OCI-LY3 (cell line): ENCODE measurements at regions not wholly inside any gene's neighbourhood (a gene's known extent, or its start where the extent isn't known, plus 50 kb on each side); places are given as distances from the start of the nearest gene placed in this dataset.

ENCODE experiments used
- H2AFZ ChIP-seq: fragments of 200-600, 300-600 bp; shearing (Covaris generic); 2 replicates; pipeline ENCODE4 v1.6.0; 2014; ENCODE audit warnings: antibody characterized with exemption, low read depth, low read length
- H3K27ac ChIP-seq: fragments of 200-600, 300-600 bp; sonication (generic); 2 replicates; pipeline ENCODE4 v1.5.1; 2014; ENCODE audit warnings: mild to moderate bottlenecking, low read length, moderate library complexity, mixed read lengths
- H3K27me3 ChIP-seq: fragments of 200-600, 300-600 bp; sonication (generic); 2 replicates; pipeline ENCODE4 v1.6.1; 2014; ENCODE audit warnings: low read depth, low read length, mixed read lengths
- H3K36me3 ChIP-seq: fragments of 200-600, 300-600 bp; sonication (generic); replicated peaks from 2 replicates; pipeline ENCODE3; 2014; ENCODE audit warnings: low read depth, low read length, mixed read lengths
- H3K4me1 ChIP-seq: fragments of 300-600, 200-600 bp; sonication (generic); 2 replicates; pipeline ENCODE4 v1.6.1; 2014; ENCODE audit warnings: low read length, mixed read lengths
- H3K4me2 ChIP-seq: fragments of 200-600, 300-600 bp; sonication (generic); 2 replicates; pipeline ENCODE4 v1.6.1; 2014; ENCODE audit warnings: low read length, mixed read lengths
- H3K4me3 ChIP-seq: fragments of 300-600, 200-600 bp; sonication (generic); 2 replicates; pipeline ENCODE4 v1.5.1; 2014; ENCODE audit warnings: antibody characterized with exemption, mild to moderate bottlenecking, low read length, moderate library complexity
- H3K79me2 ChIP-seq: fragments of 300-600, 200-600 bp; shearing (Covaris generic); 2 replicates; pipeline ENCODE4 v1.6.1; 2014; ENCODE audit warnings: mild to moderate bottlenecking, low read length, mixed read lengths
- H3K9ac ChIP-seq: fragments of 300-600, 200-600 bp; shearing (Covaris generic); 2 replicates; pipeline ENCODE4 v1.6.0; 2014; ENCODE audit warnings: mild to moderate bottlenecking, low read length, moderate library complexity
- H3K9me3 ChIP-seq: fragments of 200-600, 300-600 bp; shearing (Covaris generic); 2 replicates; pipeline ENCODE4 v1.6.1; 2014; ENCODE audit warnings: low read length, mixed read lengths; ENCODE audit not compliant: insufficient read depth
- H4K20me1 ChIP-seq: fragments of 200-600, 300-600 bp; sonication (generic); 2 replicates; pipeline ENCODE4 v1.6.1; 2016; ENCODE audit warnings: low read length, mixed read lengths; ENCODE audit not compliant: insufficient read depth
- EZH2phosphoT487 ChIP-seq: fragments of 200-600 bp; shearing (Covaris generic); IDR thresholded peaks from 2 replicates; pipeline ENCODE4 v1.6.1; 2018; ENCODE audit warnings: antibody characterized with exemption, mixed run types, low read depth
- TF ChIP-seq, protein P1 (sequence below): fragments of 200-600, 300-600 bp; sonication (generic); IDR thresholded peaks from 2 replicates; pipeline ENCODE4 v1.5.1; 2014; ENCODE audit warnings: antibody characterized with exemption, low read length, low read depth

DNA sequence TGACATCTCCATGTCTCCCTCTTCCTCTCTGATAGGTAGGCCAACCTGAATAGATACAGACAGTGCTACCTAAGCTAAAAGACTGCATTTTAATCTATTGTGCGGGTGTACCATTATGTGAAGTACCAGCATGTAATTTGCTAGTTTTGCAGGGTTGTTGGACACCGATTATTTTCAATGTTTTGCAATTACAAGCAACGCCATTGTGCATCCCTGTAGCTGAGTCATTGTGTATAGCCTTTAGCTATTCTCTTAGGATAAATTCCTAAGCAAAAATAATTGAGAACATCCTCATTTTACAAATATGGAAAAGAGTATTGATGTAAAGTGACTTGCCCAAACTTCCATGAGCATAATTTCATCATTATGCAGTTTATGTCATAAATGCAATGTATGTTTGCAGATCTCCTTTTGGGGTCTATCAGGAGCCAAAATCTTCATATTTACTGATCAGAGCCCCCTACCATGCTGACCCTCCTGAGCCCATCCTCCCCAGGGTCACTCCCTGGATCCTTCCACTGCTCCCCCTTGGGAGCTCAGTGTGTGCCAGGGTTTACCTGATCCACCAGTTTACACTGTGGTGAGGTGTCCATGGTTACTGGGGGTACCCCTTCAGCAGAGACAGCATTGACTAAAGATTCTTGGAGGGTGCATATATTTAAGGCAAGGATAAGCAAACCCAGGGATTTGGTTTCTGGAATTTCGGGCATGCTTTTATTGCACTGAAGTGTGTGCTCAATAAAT is 80.6 kb downstream of the CCDC185 start:
- H3K27me3 ChIP-seq: peaks cover 46% of the 10 kb centered on the region
- no peaks in the 10 kb centered on the region for H3K79me2 ChIP-seq
- no peak overlapping the region for H3K27ac ChIP-seq
- H3K9ac ChIP-seq: no peak overlapping the region
- H3K4me2 ChIP-seq: no peak overlapping the region
- no peaks in the 10 kb centered on the region for H3K36me3 ChIP-seq
- H3K4me3 ChIP-seq: no peak overlapping the region
- H3K9me3 ChIP-seq: no peaks in the 10 kb centered on the region
- TF ChIP-seq EZH2phosphoT487: no peak
- TF ChIP-seq, protein P1, sequence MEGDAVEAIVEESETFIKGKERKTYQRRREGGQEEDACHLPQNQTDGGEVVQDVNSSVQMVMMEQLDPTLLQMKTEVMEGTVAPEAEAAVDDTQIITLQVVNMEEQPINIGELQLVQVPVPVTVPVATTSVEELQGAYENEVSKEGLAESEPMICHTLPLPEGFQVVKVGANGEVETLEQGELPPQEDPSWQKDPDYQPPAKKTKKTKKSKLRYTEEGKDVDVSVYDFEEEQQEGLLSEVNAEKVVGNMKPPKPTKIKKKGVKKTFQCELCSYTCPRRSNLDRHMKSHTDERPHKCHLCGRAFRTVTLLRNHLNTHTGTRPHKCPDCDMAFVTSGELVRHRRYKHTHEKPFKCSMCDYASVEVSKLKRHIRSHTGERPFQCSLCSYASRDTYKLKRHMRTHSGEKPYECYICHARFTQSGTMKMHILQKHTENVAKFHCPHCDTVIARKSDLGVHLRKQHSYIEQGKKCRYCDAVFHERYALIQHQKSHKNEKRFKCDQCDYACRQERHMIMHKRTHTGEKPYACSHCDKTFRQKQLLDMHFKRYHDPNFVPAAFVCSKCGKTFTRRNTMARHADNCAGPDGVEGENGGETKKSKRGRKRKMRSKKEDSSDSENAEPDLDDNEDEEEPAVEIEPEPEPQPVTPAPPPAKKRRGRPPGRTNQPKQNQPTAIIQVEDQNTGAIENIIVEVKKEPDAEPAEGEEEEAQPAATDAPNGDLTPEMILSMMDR: no peak
- no peaks in the 10 kb centered on the region for H3K4me1 ChIP-seq
- H4K20me1 ChIP-seq: no peaks in the 10 kb centered on the region
- no peak overlapping the region for H2AFZ ChIP-seq

DNA sequence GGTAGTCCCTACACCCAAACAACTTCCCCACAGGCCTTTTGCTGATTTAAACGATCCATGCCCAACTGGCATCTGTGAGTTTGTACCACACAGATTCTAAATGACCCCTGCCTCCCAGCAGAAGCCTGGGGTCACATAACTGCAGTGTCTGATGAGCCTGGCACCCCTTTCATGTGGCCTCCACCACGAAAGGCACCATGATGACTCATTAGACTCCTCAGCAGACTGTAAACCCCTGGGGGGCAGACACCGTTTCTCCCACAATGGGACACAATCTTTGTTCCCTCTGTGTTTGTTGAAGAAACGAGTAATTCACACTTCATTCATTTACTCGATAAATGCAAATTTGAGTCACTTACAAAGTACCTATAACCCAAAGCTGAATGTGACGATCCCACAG is 81.6 kb downstream of the CCDC185 start:
- Histone ChIP-seq H3K79me2 (no peaks in the 10 kb centered on the region), H3K27me3 (peaks cover 49% of the 10 kb centered on the region), H3K36me3 (no peaks in the 10 kb centered on the region), H3K27ac (no peak overlapping the region), H3K9me3 (no peaks in the 10 kb centered on the region), H3K9ac (no peak overlapping the region), H2AFZ (no peak overlapping the region), H3K4me1 (no peaks in the 10 kb centered on the region), H3K4me3 (no peak overlapping the region), H3K4me2 (no peak overlapping the region), H4K20me1 (no peaks in the 10 kb centered on the region)
- no peak for TF ChIP-seq EZH2phosphoT487
- TF ChIP-seq, protein P1: no peak

DNA sequence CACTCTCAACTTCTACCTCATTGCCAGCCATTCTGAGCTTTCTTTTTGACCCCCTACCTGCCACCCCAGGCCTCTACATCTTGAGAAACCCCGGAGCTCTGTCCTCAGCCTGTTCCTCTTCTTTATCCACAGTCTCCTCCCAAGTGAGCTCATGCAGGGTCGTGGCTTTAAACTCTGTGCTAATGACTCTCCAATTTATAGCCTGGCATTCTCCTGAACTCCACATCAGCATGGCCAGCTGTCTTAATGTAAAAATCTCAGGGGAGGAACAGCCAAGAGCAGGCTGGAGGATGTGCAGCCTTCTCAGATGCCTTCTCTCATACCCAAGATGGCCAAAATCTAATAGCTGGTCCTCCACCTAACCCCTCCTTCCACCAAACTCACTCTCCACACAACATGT is 84.2 kb downstream of the CCDC185 start:
- Histone ChIP-seq H3K79me2 (no peaks in the 10 kb centered on the region), H3K36me3 (no peaks in the 10 kb centered on the region), H3K9ac (no peak overlapping the region), H3K27ac (no peak overlapping the region), H2AFZ (no peak overlapping the region), H3K9me3 (no peaks in the 10 kb centered on the region), H4K20me1 (no peaks in the 10 kb centered on the region), H3K4me2 (no peak overlapping the region), H3K4me1 (no peaks in the 10 kb centered on the region), H3K4me3 (no peak overlapping the region), H3K27me3 (peaks cover 50% of the 10 kb centered on the region)
- TF ChIP-seq, protein P1: no peak
- TF ChIP-seq EZH2phosphoT487: no peak

DNA sequence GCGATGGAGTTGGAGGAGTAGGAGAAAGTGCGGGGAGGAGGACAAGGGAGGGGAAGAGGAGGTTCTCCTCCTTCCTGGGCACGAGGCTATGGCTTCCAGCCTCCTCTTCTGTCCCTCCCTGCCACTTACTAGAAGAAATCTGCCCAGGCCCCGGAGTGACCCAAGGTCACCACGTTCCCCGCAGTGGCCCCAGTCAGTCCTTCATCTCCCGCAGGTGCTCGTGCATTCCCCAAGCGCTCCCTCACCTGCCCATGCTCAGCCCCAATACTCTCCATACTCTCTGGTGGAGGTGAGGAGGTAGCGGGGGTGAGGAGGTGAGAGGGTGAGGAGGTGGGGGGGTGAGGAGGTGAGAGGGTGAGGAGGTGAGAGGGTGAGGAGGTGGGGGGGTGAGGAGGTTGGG is 85.4 kb downstream of the CCDC185 start:
- Histone ChIP-seq H3K79me2 (no peaks in the 10 kb centered on the region), H3K27me3 (peaks cover 45% of the 10 kb centered on the region), H3K27ac (no peak overlapping the region), H3K4me2 (no peak overlapping the region), H3K4me1 (no peaks in the 10 kb centered on the region), H3K9me3 (no peaks in the 10 kb centered on the region), H3K36me3 (no peaks in the 10 kb centered on the region), H3K9ac (no peak overlapping the region), H4K20me1 (no peaks in the 10 kb centered on the region), H2AFZ (no peak overlapping the region), H3K4me3 (no peak overlapping the region)
- no peak for TF ChIP-seq EZH2phosphoT487
- TF ChIP-seq, protein P1: no peak
